22Rv1 (cell line): ENCODE measurements at regions not wholly inside any gene's neighbourhood (a gene's known extent, or its start where the extent isn't known, plus 50 kb on each side); places are given as distances from the start of the nearest gene placed in this dataset.

Experiments
- CTCF ChIP-seq: fragments of 450-650 bp; IDR thresholded peaks from 2 replicates; pipeline ENCODE4 v1.5.1; 2017; ENCODE audit warnings: mild to moderate bottlenecking
- ZFX ChIP-seq: fragments of 450-650 bp; IDR thresholded peaks from 2 replicates; pipeline ENCODE4 v1.6.1; 2017; ENCODE audit warnings: antibody characterized with exemption, borderline replicate concordance

GRCh38 chr20:39961637-39962244 is 727.3 kb downstream of the MAFB start:
- TF ChIP-seq CTCF (no peak), ZFX (no peak)
